Activated naive CD8-positive, alpha-beta T cell treated with anti-CD3 and anti-CD28 coated beads, Interleukin-2, amount 50 U/mL, for 24 hours (primary cell): ENCODE measurements at regions not wholly inside any gene's neighbourhood (a gene's known extent, or its start where the extent isn't known, plus 50 kb on each side); places are given as distances from the start of the nearest gene placed in this dataset.

Experiments
- ATAC-seq: fragments of 150-1000 bp; cut with Tn5 transposase; one replicate; pipeline ENCODE4 v1.10.0; 2021
- DNase-seq: peaks from one replicate; pipeline ENCODE4 v3.0.0; 2021
- H3K27ac Mint-ChIP-seq: one replicate; pipeline ENCODE4 v1.8.0; 2021; ENCODE audit warnings: mild to moderate bottlenecking, mixed read lengths
- H3K27me3 Mint-ChIP-seq: one replicate; pipeline ENCODE4 v1.8.0; 2021; ENCODE audit warnings: mixed read lengths
- H3K36me3 Mint-ChIP-seq: one replicate; pipeline ENCODE4 v1.8.0; 2021; ENCODE audit warnings: low read depth, mixed read lengths
- H3K4me1 Mint-ChIP-seq: one replicate; pipeline ENCODE4 v1.8.0; 2021; ENCODE audit warnings: mixed read lengths
- H3K4me3 Mint-ChIP-seq: one replicate; pipeline ENCODE4 v1.8.0; 2021; ENCODE audit warnings: mild to moderate bottlenecking, moderate library complexity, mixed read lengths
- H3K9me3 Mint-ChIP-seq: one replicate; pipeline ENCODE4 v1.8.0; 2021; ENCODE audit warnings: mixed read lengths

DNA sequence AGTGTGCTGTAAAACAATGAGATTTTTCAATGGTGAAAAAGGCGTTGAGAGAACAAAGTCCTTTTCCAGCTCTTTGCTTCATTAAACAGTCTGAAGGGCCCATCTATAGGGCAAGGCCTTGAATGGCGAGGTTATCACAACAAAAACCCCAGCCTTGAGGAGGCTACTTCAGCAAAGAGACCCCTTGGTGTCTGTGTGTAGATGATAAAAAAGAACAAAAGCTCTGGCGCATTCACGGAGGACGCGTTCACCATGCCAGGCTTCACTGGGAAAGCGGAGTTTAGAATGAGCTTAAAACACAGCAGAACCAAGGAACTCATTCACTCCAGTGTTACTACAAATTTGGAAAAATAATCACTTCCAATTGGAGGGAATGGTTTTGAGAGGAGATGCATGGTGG is 530.0 kb upstream of the ARGLU1 start:
- Mint-ChIP-seq H3K27me3 (no peaks in the 10 kb centered on the region), H3K9me3 (no peaks in the 10 kb centered on the region), H3K4me1 (no peaks in the 10 kb centered on the region), H3K27ac (no peak overlapping the region), H3K4me3 (no peak overlapping the region), H3K36me3 (no peaks in the 10 kb centered on the region)
- no peak for DNase-seq
- ATAC-seq, result no peak

DNA sequence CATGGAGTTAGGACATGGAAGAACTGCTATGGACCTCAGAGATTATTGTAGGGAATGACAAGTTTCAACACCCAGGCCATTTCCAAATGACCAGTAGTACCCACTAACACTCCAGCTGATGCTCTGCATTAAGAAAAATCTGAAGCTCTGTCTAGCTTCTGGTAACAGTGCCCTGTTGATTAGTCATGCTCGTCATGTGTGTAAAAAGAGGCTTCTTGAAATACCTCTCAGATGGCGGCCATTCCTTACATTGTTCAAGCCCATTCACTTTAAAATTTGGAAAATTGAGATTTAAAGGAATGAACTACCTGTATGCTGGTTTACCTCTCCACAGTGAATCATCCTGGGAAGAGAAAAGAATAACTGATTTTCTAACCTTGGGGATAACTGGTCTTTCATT is 527.9 kb upstream of the ARGLU1 start:
- no peak overlapping the region for H3K27ac Mint-ChIP-seq
- H3K4me1 Mint-ChIP-seq, result no peaks in the 10 kb centered on the region
- no peak overlapping the region for H3K4me3 Mint-ChIP-seq
- H3K9me3 Mint-ChIP-seq, result no peaks in the 10 kb centered on the region
- H3K27me3 Mint-ChIP-seq, result no peaks in the 10 kb centered on the region
- ATAC-seq (no peak), DNase-seq (no peak)
- H3K36me3 Mint-ChIP-seq, result no peaks in the 10 kb centered on the region

DNA sequence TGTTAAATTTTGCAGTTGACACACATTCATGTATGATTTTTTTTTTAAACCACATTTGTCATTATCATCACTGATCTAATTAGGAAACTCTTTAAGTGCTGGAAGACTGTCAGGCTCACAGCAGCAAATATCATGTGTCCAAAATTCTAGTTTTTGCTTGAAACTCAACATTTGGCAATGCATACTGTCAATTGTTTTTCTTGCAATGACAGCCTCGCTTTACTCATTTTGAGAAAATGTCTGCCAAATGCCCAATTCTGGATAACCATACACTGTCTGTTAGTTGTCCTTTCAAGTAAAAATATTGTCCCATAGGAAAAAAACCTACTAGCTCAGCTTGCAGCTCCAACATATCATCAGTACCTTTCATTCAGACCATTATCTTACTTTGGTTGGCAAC is 523.9 kb upstream of the ARGLU1 start:
- ATAC-seq, result no peak
- H3K9me3 Mint-ChIP-seq, result no peaks in the 10 kb centered on the region
- no peaks in the 10 kb centered on the region for H3K36me3 Mint-ChIP-seq
- no peak overlapping the region for H3K27ac Mint-ChIP-seq
- H3K4me1 Mint-ChIP-seq, result no peaks in the 10 kb centered on the region
- H3K27me3 Mint-ChIP-seq, result no peaks in the 10 kb centered on the region
- no peak for DNase-seq
- no peak overlapping the region for H3K4me3 Mint-ChIP-seq

DNA sequence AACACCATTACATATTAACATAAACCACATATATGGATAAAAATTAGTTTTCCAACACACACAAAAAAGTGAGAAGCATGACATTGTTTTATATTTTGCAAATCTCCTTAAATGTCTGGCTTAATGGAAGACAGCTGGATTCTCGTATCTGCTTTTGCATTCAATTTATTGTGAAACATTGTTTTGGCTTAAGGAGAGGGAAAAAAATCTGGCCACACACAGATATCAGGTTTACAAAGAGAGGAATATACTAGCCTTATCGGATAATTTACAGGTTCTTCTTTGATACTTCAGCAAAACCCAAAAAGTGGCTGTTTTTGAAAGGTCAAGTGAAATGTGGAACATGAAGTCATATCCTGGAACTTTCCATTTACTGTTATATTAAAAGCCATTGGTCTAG is 523.5 kb upstream of the ARGLU1 start:
- Mint-ChIP-seq H3K27me3 (no peaks in the 10 kb centered on the region), H3K4me3 (no peak overlapping the region), H3K9me3 (no peaks in the 10 kb centered on the region), H3K27ac (no peak overlapping the region), H3K36me3 (no peaks in the 10 kb centered on the region), H3K4me1 (no peaks in the 10 kb centered on the region)
- no peak for DNase-seq
- no peak for ATAC-seq

DNA sequence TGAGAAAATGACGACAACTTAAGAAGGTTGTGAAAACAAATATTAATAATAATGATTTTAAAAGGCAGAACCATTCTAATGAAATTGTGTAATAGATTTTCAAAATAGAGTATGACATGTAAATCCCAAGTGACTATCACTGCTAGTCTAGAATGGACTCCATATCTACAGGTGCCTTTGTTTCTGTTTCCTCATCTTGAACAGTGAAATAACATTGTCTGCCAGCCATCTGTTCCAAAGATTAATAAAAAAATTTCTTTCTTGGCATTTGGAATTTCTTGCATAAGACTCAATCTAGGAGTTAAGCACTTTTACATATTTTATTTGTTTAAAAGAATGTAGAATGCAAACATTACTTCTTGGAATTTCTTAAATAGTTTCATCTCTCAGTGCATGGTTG is 520.1 kb upstream of the ARGLU1 start:
- H3K27ac Mint-ChIP-seq, result no peak overlapping the region
- no peaks in the 10 kb centered on the region for H3K27me3 Mint-ChIP-seq
- no peak overlapping the region for H3K4me3 Mint-ChIP-seq
- H3K9me3 Mint-ChIP-seq, result no peaks in the 10 kb centered on the region
- no peaks in the 10 kb centered on the region for H3K4me1 Mint-ChIP-seq
- no peaks in the 10 kb centered on the region for H3K36me3 Mint-ChIP-seq
- no peak for DNase-seq
- ATAC-seq, result no peak

DNA sequence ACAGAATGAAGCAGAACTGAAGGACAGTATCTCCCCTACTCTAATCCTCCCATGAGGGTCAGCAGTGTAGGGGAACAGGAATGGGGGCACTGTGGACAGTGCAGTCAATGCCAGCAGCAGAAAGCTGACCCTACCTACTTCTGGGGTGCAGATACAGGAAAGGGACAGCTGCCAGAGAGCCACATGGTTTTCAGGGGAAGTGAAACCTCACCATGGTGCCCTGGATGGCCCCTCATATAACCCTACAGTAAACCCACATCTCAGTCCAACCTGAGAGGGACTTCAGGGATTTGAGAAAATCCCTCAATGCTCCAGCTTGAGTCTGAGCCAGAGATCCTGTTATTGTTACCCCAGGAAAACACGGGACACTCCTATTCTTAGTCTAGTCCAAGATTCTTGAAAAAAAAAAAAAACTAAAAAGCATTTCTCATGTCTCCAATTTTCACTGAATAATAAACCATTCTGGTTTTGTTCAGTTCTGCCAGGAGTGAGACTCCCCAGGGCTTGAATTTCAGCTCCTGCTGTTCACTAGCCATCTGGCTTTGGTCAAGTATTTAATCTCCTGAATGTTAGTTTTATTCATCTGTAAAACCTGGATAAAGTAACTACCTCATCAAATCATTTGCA is 511.6 kb upstream of the ARGLU1 start:
- Mint-ChIP-seq H3K4me3 (no peak overlapping the region), H3K27ac (no peak overlapping the region), H3K36me3 (no peaks in the 10 kb centered on the region), H3K9me3 (peaks cover 22% of the 10 kb centered on the region), H3K4me1 (no peaks in the 10 kb centered on the region), H3K27me3 (no peaks in the 10 kb centered on the region)
- ATAC-seq (no peak), DNase-seq (no peak)

DNA sequence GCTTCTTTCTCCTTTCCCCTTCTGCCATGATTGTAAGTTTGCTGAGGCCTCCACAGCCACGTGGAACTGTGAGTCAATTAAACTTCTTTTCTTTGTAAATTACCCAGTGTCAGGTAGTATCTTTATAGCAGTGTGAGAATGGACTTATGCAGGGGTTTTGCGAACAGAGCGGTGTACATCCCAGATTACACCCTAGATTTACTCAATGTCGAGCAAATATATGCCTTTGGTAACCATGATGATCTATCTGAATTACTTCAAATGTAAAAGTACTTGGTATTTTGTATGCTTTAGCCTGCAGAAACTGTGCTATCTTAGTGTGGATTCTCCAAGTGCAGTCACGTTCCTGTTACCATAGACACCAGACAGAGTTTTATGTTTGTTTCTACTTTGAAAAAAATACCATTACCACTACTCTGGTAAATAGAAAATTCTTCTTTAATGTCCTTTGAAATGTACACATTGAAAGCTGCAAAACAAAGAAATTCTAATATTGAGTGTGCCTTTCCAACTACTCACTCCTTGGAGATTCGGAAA is 510.4 kb upstream of the ARGLU1 start:
- Mint-ChIP-seq H3K27me3 (peaks cover 1% of the 10 kb centered on the region), H3K9me3 (peaks cover 22% of the 10 kb centered on the region), H3K4me1 (no peaks in the 10 kb centered on the region), H3K27ac (no peak overlapping the region), H3K36me3 (no peaks in the 10 kb centered on the region), H3K4me3 (no peak overlapping the region)
- ATAC-seq, result no peak
- DNase-seq, result no peak

DNA sequence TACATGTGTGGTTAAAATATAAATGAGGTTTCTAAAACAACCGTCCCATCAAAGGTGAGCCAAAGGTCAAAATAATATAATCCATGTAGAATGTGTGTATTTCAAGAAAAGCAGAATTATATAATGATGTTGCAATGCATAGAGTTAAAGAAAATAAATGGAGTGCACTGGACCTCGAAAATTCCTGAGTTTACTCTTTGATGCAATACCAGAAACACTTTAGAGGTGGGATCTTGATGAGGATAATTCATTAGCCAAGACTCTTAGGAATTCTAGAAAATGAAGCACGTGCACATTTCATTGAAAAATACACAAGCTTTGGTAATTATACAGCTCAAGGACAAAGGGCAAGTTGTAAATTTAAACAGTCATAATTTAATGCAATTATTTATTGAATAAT is 508.9 kb upstream of the ARGLU1 start:
- Mint-ChIP-seq H3K9me3 (peaks cover 22% of the 10 kb centered on the region), H3K4me3 (no peak overlapping the region), H3K27ac (no peak overlapping the region), H3K4me1 (no peaks in the 10 kb centered on the region), H3K27me3 (peaks cover 1% of the 10 kb centered on the region), H3K36me3 (no peaks in the 10 kb centered on the region)
- DNase-seq, result no peak
- no peak for ATAC-seq

DNA sequence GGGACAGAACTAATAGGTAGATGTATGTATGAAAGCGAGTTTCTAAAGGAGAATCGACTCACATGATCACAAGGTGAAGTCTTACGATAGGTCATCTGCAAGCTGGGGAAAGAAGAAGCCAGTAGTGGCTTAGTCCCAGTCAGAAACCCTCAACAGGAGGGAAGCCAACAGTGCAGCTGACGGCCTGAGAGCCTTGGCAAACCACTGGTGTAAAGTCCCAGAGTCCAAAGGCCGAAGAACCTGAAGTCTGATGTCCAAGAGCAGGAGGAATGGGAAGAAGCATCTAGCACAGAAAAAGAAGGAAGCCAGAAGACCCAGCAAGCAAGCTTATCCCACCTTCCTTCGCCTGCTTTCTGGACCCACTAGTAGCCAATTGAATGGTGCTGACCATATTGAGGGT is 507.6 kb upstream of the ARGLU1 start:
- peaks cover 26% of the 10 kb centered on the region for H3K9me3 Mint-ChIP-seq

DNA sequence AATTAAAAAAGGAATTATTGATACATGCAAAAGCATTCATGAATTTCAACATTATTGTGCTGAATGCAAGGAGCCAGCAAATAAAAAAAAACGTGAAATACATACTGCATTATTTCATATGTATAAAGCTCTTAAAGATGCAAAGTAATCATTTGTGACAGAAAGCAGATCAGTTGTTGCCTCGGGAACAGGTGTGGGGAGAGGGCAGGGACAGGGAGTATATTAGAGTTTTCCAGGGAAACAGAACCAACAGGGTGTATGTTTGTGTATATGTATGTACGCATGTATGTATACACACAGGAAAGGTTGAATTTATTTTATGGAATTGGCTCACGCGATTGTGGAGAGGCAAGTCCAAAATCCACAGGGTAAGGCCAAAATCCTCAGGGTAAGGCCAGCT is 502.9 kb upstream of the ARGLU1 start:
- no peak overlapping the region for H3K27ac Mint-ChIP-seq
- H3K4me1 Mint-ChIP-seq, result no peaks in the 10 kb centered on the region
- no peak overlapping the region for H3K4me3 Mint-ChIP-seq
- DNase-seq, result no peak
- peaks cover 1% of the 10 kb centered on the region for H3K27me3 Mint-ChIP-seq
- H3K9me3 Mint-ChIP-seq, result peaks cover 10% of the 10 kb centered on the region
- no peak for ATAC-seq
- no peaks in the 10 kb centered on the region for H3K36me3 Mint-ChIP-seq

More for the DNA sequence above, 507.6 kb upstream of the ARGLU1 start:
- Mint-ChIP-seq H3K36me3 (no peaks in the 10 kb centered on the region), H3K4me1 (no peaks in the 10 kb centered on the region), H3K4me3 (no peak overlapping the region), H3K27ac (no peak overlapping the region), H3K27me3 (peaks cover 1% of the 10 kb centered on the region)
- DNase-seq (no peak), ATAC-seq (no peak)

DNA sequence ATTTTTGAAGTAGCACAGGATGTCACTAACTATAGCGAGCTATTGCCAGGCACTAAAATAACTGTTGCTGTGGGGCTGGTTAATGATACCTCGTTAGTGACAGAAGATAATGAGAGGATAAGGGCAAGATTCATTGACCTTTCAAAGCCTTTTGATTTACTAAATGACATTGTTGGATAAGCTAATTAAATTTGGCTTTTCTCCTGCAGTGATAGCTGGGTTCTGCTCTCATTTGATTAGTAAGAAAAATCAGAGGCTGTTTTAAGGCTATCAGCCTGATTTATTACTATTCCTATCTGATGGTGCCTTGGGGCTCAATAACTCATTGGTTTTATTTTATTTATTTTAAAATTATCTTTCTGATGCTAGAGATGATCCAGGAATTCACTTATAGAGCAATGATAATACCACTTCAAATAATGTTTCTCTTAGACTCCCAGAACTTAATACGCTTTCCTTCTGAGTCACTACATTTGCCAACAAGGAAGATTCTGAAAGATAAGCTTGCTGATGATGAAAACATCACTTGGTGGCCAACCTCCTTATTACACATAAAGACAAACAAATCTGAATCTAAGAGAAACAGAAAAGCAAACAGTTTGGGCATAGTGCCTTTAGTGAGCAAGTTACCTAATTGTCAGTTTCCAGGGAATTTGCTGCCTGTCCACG is 501.3 kb upstream of the ARGLU1 start:
- Mint-ChIP-seq H3K27ac (no peak overlapping the region), H3K4me3 (no peak overlapping the region), H3K4me1 (no peaks in the 10 kb centered on the region), H3K36me3 (no peaks in the 10 kb centered on the region), H3K27me3 (peaks cover 1% of the 10 kb centered on the region), H3K9me3 (peaks cover 4% of the 10 kb centered on the region)
- no peak for DNase-seq
- no peak for ATAC-seq

DNA sequence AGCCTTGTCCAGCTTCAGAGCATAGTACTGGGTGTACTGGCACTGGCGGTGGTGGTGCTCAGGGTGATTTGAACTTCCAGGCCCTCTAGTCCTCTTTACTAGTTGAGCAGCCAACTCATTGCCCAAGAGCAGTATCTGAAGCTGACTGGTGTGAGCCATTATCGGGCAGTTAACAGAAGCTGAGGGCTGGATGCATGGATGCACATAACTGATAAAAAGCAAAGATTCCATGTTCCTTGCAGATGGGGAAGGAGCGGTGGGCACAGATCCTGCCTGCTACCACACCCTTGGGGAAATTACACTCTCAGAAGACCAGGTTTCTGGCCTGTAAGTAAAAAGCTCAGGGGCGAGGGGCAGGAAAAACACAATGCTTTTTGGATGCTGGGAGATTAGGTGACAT is 499.4 kb upstream of the ARGLU1 start:
- H3K27ac Mint-ChIP-seq, result no peak overlapping the region
- no peaks in the 10 kb centered on the region for H3K36me3 Mint-ChIP-seq
- no peaks in the 10 kb centered on the region for H3K4me1 Mint-ChIP-seq
- peaks cover 4% of the 10 kb centered on the region for H3K9me3 Mint-ChIP-seq
- H3K27me3 Mint-ChIP-seq, result no peaks in the 10 kb centered on the region
- ATAC-seq (no peak), DNase-seq (no peak)
- no peak overlapping the region for H3K4me3 Mint-ChIP-seq

DNA sequence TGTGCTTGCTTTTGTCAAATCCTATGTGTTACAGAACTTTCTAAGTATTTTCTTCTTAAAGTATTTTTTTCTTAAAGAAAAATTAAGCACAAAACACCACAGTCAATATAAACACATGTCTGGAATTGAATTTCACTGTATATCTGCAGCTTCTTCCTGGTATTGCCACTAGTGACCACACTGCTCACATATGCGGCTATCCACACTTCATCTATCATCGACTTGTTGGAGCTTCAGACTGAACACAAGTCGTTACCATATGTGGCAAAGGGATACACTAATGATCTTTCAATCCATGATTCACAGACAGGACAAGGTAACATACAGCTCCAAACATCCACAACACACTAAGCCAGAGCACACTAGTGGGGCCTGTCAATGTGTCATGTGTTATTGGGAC is 498.4 kb upstream of the ARGLU1 start:
- no peak for DNase-seq
- H3K4me3 Mint-ChIP-seq, result no peak overlapping the region
- H3K36me3 Mint-ChIP-seq, result no peaks in the 10 kb centered on the region
- no peak overlapping the region for H3K27ac Mint-ChIP-seq
- H3K27me3 Mint-ChIP-seq, result no peaks in the 10 kb centered on the region
- H3K4me1 Mint-ChIP-seq, result no peaks in the 10 kb centered on the region
- peaks cover 3% of the 10 kb centered on the region for H3K9me3 Mint-ChIP-seq
- no peak for ATAC-seq

DNA sequence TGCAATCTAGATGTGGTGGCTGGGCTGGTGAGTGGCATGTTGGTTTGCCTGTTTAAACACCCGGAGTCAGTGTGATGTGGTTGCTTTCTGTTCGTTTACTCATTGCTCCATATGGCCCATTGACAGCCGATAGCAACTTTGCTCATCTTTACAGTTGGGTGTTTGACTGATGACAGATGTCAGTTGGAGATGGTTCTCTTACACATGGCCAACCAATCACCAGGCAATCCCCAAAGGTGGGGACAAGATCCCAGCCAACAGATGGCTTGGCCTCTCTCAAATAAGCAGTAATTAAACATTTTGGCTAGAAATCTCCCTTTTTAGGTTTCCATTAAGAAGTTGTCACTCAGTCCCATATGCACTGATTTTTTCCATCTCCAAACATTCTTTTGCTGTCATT is 497.1 kb upstream of the ARGLU1 start:
- Mint-ChIP-seq H3K36me3 (no peaks in the 10 kb centered on the region), H3K4me1 (no peaks in the 10 kb centered on the region), H3K9me3 (no peaks in the 10 kb centered on the region), H3K27me3 (no peaks in the 10 kb centered on the region), H3K4me3 (no peak overlapping the region), H3K27ac (no peak overlapping the region)
- no peak for ATAC-seq
- DNase-seq, result no peak

DNA sequence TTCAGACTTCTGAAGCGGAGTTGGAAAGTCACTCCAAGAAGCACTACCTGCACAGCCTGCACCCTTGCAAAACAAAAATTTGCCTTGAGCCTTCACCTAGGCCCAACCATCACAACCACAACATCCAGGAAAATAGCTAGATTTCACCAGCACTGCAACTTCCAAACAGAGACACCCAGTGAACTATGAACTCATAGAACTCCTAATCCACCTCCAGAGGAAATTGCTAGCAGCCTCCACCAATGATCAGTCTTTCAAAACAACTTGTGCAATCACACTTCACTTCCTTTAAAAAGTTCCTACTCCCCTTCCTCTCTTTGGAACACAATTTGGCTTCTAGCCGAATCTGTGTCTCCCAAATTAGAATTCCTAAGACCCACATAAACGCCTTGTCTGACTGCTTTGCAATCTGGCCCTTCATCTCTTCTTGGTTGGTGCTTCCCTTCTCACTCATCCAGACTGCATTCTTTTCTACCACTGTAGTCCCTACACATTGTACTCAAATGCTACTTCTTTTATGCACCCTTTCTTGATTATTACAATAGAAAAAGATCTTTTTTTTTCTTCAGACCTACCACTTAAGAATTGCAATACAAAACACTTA is 489.2 kb upstream of the ARGLU1 start:
- Mint-ChIP-seq H3K36me3 (no peaks in the 10 kb centered on the region), H3K27me3 (no peaks in the 10 kb centered on the region), H3K4me3 (no peak overlapping the region), H3K9me3 (no peaks in the 10 kb centered on the region), H3K27ac (no peak overlapping the region), H3K4me1 (no peaks in the 10 kb centered on the region)
- no peak for DNase-seq
- no peak for ATAC-seq
